SK-MEL-5 (cell line): ENCODE measurements at regions not wholly inside any gene's neighbourhood (a gene's known extent, or its start where the extent isn't known, plus 50 kb on each side); places are given as distances from the start of the nearest gene placed in this dataset.

Experiments used
- DNase-seq: peaks from one replicate; pipeline ENCODE4 v3.0.0-alpha.2; 2016; ENCODE audit warnings: low read depth, low spot score
- in situ Hi-C: cut with HindIII; loops from 2 replicates; pipeline ENCODE4 v1.10.0; 2016; ENCODE audit warnings: low sequenced_read_pairs, high pct_unique_total_duplicates, low pct_unique_long_range_greater_than_20kb

GRCh38 chr9:3161912-3162311 lies 318.0 kb upstream of the PUM3 start:
- in situ Hi-C loops, result no loop called here
- no peak for DNase-seq

GRCh38 chr9:3157011-3157410 lies 313.1 kb upstream of the PUM3 start:
- in situ Hi-C loops, result no loop called here
- no peak for DNase-seq

GRCh38 chr9:3151672-3152576 lies 308.0 kb upstream of the PUM3 start:
- no peak for DNase-seq
- in situ Hi-C loops, result no loop called here

GRCh38 chr9:3150074-3150473 lies 306.2 kb upstream of the PUM3 start:
- no peak for DNase-seq
- in situ Hi-C loops, result no loop called here

DNA sequence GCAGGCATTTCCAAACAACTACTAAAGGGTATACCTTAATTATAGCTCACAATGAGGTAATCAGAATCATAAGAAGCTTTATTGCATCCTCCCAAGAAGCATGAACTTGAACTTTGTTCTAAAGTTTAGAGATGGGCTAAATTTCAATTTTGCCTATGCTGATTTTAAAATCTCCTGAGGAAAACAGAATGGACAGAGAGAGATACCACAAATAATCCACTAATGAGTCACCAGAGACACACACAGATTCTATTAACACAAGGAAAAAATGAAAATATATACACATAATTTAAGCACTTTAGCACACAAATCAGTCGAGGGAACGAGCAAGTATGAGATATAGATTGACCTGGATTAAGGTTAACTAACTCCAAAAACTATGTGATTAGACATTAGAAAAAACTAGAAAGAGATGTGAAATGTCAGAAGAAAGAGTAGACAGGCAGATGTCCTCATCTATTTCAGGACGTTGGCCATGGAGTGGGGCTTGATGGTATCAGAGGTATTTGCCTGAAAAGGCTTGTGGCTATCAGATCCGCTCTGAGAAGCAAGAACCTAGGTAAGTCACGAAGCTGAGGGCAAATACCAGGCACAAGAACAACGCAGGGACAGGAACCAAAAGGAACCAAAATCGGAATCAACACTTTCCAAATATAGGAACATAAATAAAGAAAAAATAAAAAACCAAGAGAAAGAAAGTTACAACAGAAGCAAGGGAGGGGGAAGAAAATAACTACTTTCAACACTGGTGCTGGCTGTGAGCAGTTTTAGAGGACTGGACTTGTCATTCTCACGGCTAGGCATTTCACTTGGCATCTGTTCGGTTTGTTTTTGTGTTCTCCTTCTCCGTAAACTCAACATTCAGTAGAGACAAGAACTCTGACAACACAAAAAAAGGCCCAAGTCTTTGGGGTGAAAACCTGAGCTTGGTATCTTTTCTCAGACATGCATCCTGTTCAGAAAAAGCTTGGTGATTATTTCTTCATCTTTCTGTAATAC lies 294.6 kb upstream of the PUM3 start:
- in situ Hi-C loops, result no loop called here
- no peak for DNase-seq

- no peak for DNase-seq
- in situ Hi-C loops, result no loop called here
Measured at GRCh38 chr9:3137347-3137695, 293.4 kb upstream of the PUM3 start.

- in situ Hi-C loops, result no loop called here
- peak; percentile 15 for DNase-seq
Measured at GRCh38 chr9:3136686-3137346, 292.9 kb upstream of the PUM3 start.

- DNase-seq, result no peak
- in situ Hi-C loops, result no loop called here
Measured at GRCh38 chr9:3136230-3136629, 292.3 kb upstream of the PUM3 start.

GRCh38 chr9:3127564-3127963 lies 283.7 kb upstream of the PUM3 start:
- in situ Hi-C loops, result no loop called here
- no peak for DNase-seq

GRCh38 chr9:3125602-3126405 lies 281.9 kb upstream of the PUM3 start:
- in situ Hi-C loops, result no loop called here
- no peak for DNase-seq

DNA sequence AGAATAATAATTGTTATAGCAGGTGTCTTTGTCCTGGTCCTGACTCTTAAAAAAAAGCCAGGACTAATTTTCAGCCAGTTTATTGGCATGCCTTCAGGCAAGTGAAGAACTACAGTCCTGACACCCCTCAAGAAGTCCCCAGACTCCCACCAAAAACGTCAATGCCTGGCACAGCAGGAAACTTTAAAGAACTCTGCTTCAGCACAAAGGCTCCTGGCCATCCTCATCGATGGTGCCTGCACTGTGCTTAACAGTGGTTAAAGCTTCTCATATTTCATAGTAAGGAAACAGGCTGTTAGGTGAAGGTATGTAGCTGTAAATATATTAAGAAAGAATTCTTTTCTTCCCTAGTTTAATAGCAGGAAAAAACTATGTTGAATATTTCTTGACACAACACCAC lies 280.1 kb upstream of the PUM3 start:
- in situ Hi-C loops, result no loop called here
- no peak for DNase-seq

GRCh38 chr9:3118081-3118480 lies 274.2 kb upstream of the PUM3 start:
- in situ Hi-C loops, result no loop called here
- no peak for DNase-seq

DNA sequence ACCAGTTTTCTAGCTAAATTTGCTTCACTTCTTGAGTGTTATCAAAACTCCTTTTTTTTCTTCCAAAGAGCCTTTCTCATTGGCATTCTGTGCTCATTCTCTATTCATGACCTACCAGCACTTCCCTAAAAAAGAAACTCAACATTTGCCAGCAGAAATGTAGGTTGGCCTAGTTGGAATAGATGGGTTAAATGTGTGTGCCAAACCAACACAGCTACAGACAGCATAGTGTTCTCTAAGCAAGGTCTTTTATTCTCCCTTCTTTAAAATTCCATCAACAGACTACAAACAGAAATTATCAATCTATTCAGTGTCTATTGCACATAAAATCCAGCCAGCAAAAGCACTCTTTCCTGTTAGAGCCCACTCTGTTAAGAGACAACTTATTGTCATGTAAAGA lies 255.8 kb upstream of the PUM3 start:
- in situ Hi-C loops, result no loop called here
- no peak for DNase-seq

GRCh38 chr9:3088219-3088618 lies 244.3 kb upstream of the PUM3 start:
- in situ Hi-C loops, result no loop called here
- DNase-seq, result no peak

GRCh38 chr9:3087697-3088096 lies 243.8 kb upstream of the PUM3 start:
- in situ Hi-C loops, result no loop called here
- DNase-seq, result no peak

DNA sequence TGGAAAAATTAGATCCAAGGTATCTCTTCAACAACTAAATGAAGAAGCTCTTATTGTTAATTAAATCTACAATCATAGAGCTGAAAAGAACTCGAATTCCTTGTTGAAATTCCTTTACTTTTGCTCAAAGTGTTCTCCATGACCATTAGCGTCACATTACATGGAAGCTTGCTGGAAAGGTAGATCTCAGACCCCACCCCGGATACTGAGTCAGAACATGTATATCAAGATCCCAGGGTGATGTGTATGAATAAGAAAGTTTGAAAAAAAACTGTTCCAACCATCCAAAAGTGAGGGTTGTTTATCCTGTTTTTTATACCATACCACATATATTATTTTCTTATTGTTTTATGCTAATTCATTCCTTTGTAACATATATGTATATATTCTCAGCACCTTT lies 237.1 kb upstream of the PUM3 start:
- no peak for DNase-seq
- in situ Hi-C loops, result no loop called here

DNA sequence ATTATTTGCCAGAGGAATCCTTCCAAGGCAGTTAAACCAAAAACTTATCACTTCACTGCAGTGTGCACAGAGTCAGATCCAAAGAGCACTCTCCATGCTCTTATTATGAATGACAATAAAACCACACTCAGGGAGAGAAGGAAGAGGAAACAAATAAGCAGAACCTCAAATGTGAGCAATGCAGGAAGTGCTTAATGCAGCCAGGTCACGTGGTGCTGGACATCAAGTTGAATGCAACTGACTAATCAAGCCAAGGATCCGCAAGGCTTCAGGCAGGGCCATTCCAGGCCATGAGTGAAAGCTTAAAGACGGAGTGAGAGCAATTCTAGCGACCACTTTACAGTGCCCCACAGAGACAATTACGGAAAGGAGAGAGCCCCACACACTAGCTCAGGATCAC lies 230.4 kb upstream of the PUM3 start:
- in situ Hi-C loops, result no loop called here

More for the DNA sequence above, 230.4 kb upstream of the PUM3 start:
- DNase-seq, result no peak
